ENCODE measurements at regions not wholly inside any gene's neighbourhood (a gene's known extent, or its start where the extent isn't known, plus 50 kb on each side); places are given as distances from the start of the nearest gene placed in this dataset.

GRCh38 chr20:50410343-50410742 lies 99.8 kb upstream of the PTPN1 start:
- no peak for TF ChIP-seq CTCF (IDR thresholded peaks at IDR 0.05; ENCODE audit: low read length)
- TF ChIP-seq EZH2 (IDR thresholded peaks at IDR 0.05; ENCODE audit: borderline replicate concordance, low read length), result no peak
